Mesothelial cell of epicardium (in vitro differentiated cells): ENCODE measurements at regions not wholly inside any gene's neighbourhood (a gene's known extent, or its start where the extent isn't known, plus 50 kb on each side); places are given as distances from the start of the nearest gene placed in this dataset.

Source experiments
- DNase-seq, 2 experiments: peaks; one replicate each; pipeline ENCODE4 v3.0.0; 2021; ENCODE audit warnings: low spot score in 2 of 2; ENCODE audit not compliant: unreplicated experiment in 2 of 2
- H3K27ac Mint-ChIP-seq: 2 replicates; pipeline ENCODE4 v1.8.0; 2021; ENCODE audit warnings: mixed read lengths
- H3K27me3 Mint-ChIP-seq: 2 replicates; pipeline ENCODE4 v1.8.0; 2021; ENCODE audit warnings: low read depth, mixed read lengths
- H3K36me3 Mint-ChIP-seq: 2 replicates; pipeline ENCODE4 v1.8.0; 2021; ENCODE audit warnings: mixed read lengths
- H3K4me1 Mint-ChIP-seq: 2 replicates; pipeline ENCODE4 v1.8.0; 2021; ENCODE audit warnings: mixed read lengths
- H3K4me3 Mint-ChIP-seq: 2 replicates; pipeline ENCODE4 v1.8.0; 2021; ENCODE audit warnings: mild to moderate bottlenecking, moderate library complexity, mixed read lengths
- H3K9me3 Mint-ChIP-seq: 2 replicates; pipeline ENCODE4 v1.8.0; 2021; ENCODE audit warnings: mixed read lengths
- CTCF ChIP-seq: fragments of 200-600 bp; sonication (generic); IDR thresholded peaks from one replicate; pipeline ENCODE4 v1.5.0; 2021; ENCODE audit warnings: antibody characterized with exemption; ENCODE audit not compliant: unreplicated experiment

GRCh38 chr3:137205394-137206045, 247.7 kb downstream of the IL20RB start:
- H3K36me3 Mint-ChIP-seq, result no peaks in the 10 kb centered on the region
- H3K4me3 Mint-ChIP-seq, result no peak overlapping the region
- peaks cover 5% of the 10 kb centered on the region for H3K27me3 Mint-ChIP-seq
- no peak overlapping the region for H3K27ac Mint-ChIP-seq
- no peak for TF ChIP-seq CTCF
- H3K4me1 Mint-ChIP-seq, result no peaks in the 10 kb centered on the region
- no peak for DNase-seq
- H3K9me3 Mint-ChIP-seq, result no peaks in the 10 kb centered on the region

- no peaks in the 10 kb centered on the region for H3K4me1 Mint-ChIP-seq
- no peak overlapping the region for H3K4me3 Mint-ChIP-seq
- H3K27ac Mint-ChIP-seq, result no peak overlapping the region
- H3K36me3 Mint-ChIP-seq, result no peaks in the 10 kb centered on the region
- no peak for TF ChIP-seq CTCF
- H3K9me3 Mint-ChIP-seq, result no peaks in the 10 kb centered on the region
- peaks cover 5% of the 10 kb centered on the region for H3K27me3 Mint-ChIP-seq
- DNase-seq, result no peak
These were observed 249.8 kb downstream of the IL20RB start for GRCh38 chr3:137207616-137208015.

GRCh38 chr3:137217733-137218132, 259.9 kb downstream of the IL20RB start:
- no peaks in the 10 kb centered on the region for H3K36me3 Mint-ChIP-seq
- no peak overlapping the region for H3K27ac Mint-ChIP-seq
- no peaks in the 10 kb centered on the region for H3K4me1 Mint-ChIP-seq
- DNase-seq, result no peak
- no peak overlapping the region for H3K4me3 Mint-ChIP-seq
- TF ChIP-seq CTCF, result no peak
- H3K27me3 Mint-ChIP-seq, result no peaks in the 10 kb centered on the region
- peaks cover 14% of the 10 kb centered on the region for H3K9me3 Mint-ChIP-seq

GRCh38 chr3:137219801-137220445, 262.1 kb downstream of the IL20RB start:
- Mint-ChIP-seq H3K36me3 (no peaks in the 10 kb centered on the region), H3K27me3 (peaks cover 5% of the 10 kb centered on the region), H3K27ac (no peak overlapping the region), H3K9me3 (peaks cover 12% of the 10 kb centered on the region), H3K4me3 (no peak overlapping the region), H3K4me1 (no peaks in the 10 kb centered on the region)
- TF ChIP-seq CTCF, result no peak
- no peak for DNase-seq

GRCh38 chr3:137222736-137223225, 265.0 kb downstream of the IL20RB start:
- H3K36me3 Mint-ChIP-seq, result no peaks in the 10 kb centered on the region
- H3K27ac Mint-ChIP-seq, result no peak overlapping the region
- peaks cover 14% of the 10 kb centered on the region for H3K27me3 Mint-ChIP-seq
- H3K4me3 Mint-ChIP-seq, result no peak overlapping the region
- TF ChIP-seq CTCF, result no peak
- no peaks in the 10 kb centered on the region for H3K4me1 Mint-ChIP-seq
- H3K9me3 Mint-ChIP-seq, result peaks cover 6% of the 10 kb centered on the region
- DNase-seq, result no peak
